ENCODE measurements at regions not wholly inside any gene's neighbourhood (a gene's known extent, or its start where the extent isn't known, plus 50 kb on each side); places are given as distances from the start of the nearest gene placed in this dataset.

DNA sequence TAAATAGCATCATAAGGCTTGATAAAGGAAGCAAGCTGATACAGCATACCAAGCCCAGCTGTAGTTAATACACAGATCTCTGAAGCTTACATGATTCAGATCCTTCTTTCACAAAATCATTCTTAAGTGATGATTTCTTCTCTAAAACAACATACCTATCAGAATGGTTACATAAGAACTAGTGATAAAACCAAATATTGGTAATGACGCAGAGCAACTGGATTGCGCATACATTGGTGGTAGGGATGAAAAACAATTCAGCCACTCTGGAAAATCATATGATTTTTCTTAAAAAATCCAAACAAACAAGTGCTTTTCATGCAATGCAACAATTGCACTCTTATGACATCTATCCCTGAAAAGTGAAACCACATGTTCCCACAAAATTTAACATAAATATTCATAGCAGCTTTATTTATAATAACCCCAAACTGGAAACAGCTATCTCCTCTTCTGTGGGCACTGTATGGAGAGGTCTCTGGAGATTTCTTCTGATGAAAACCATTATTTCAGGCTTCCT is 153.6 kb upstream of the DSEL start:
- TF ChIP-seq CTCF (IDR thresholded peaks at IDR 0.05) (no peak), EP300 (IDR thresholded peaks at IDR 0.05) (no peak)
